NCI-H460 (cell line): ENCODE measurements at regions not wholly inside any gene's neighbourhood (a gene's known extent, or its start where the extent isn't known, plus 50 kb on each side); places are given as distances from the start of the nearest gene placed in this dataset.
"Not testable (repeated sequence)": the region's sequence is repeated elsewhere in the genome, so short reads cannot be mapped to it uniquely, and the experiment has no call there.

ENCODE experiments used
- DNase-seq: peaks from one replicate; pipeline ENCODE4 v3.0.0-alpha.2; 2016; ENCODE audit warnings: low read depth; ENCODE audit errors: extremely low read depth
- small RNA-seq, 2 experiments: library from RNA; depleted of rRNA; stranded (forward); fragments of <200 nt; gene quantifications; one replicate each; pipeline ENCODE3, GENCODE V24; 2014

- no peak for DNase-seq
Observed at GRCh38 chr6:84847390-84848160, 83.2 kb upstream of the TBX18 start.

- DNase-seq, result no peak
Observed at GRCh38 chr6:84842525-84843166, 78.2 kb upstream of the TBX18 start.

DNA sequence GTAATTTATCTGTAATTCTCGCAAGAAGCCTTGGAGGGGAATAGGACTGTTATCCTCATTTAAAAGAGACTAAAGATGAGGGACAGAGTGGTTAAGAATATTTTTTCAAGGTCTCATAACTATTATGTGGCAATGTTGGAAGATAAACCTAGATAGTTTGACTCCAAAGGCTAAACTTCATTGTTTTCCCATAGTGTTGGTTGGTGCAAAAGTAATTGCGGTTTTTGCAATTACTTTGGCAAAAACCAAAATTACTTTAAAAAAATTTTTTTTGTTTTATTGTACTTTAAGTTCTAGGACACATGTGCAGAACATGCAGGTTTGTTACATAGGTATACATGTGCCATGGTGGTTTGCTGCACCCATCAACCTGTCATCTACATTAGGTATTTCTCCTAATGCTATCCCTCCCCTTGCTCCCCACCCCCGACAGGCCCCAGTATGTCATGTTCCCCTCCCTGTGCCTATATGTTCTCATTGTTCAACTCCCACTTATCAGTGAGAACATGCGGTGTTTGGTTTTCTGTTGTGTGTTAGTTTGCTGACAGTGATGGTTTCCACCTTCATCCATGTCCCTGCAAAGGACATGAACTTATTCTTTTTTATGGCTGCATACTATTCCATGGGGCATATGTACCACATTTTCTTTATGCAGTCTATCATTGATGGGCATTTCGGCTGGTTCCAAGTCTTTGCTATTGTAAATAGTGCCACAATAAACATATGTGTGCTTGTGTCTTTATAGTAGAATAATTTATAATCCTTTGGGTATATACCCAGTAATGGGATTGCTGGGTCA lies 72.9 kb upstream of the TBX18 start:
- DNase-seq, result not testable (repeated sequence)

DNA sequence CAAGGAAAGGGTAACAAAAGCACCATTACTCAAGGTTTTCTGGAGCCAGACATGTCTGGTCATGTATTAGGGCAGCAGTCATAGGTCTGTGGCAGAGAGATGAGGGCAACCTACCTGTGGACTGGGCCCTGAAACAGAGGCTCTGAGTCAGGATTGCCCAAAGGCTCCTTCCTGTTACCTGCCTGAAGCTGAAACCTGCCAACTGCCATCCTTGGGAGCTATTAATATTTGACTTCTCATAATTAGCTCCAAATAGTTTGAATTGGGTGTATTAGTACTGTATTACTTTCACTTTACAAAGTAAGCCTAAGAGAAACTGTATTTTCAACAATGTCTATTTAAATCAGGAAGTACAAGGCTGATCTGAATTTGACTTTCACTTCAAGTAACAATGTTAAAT lies 72.0 kb upstream of the TBX18 start:
- no peak for DNase-seq

- no peak for DNase-seq
Observed at GRCh38 chr6:84835340-84835739, 70.9 kb upstream of the TBX18 start.

- DNase-seq, result not testable (repeated sequence)
Observed at GRCh38 chr6:84831924-84832323, 67.5 kb upstream of the TBX18 start.

GRCh38 chr6:84825461-84825860 lies 61.1 kb upstream of the TBX18 start:
- DNase-seq, result no peak

DNA sequence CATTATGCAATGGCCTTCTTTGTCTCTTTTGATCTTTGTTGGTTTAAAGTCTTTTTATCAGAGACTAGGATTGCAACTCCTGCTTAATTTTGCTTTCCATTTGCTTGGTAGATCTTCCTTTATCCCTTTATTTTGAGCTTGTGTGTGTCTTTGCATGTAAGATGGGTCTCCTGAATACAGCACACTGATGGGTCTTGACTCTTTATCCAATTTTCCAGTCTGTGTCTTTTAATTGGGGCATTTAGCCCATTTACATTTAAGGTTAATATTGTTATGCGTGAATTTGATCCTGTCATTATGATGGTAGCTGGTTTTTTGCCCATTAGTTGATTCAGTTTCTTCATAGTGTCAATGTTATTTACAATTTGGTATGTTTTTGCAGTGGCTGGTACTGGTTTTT lies 56.9 kb upstream of the TBX18 start:
- not testable (repeated sequence) for DNase-seq

DNA sequence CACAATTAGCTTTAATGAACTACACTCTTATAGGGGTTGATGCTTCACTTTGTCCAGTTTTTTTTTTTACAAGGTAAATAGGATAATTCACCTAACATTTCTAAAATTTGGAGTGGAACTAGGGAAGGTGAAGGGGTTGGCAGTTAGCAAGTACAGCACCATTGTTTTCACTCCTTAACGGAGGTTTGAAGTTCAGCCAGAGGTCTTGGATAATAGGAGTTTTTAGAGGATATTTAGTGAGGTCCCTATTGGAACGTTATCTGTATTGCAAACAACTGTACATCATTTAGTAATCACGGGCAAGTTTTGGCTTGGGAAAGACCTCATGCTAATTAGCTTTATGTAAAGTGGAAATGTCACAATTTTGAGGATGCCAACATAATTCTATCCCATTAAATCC lies 52.3 kb upstream of the TBX18 start:
- no peak for DNase-seq

DNA sequence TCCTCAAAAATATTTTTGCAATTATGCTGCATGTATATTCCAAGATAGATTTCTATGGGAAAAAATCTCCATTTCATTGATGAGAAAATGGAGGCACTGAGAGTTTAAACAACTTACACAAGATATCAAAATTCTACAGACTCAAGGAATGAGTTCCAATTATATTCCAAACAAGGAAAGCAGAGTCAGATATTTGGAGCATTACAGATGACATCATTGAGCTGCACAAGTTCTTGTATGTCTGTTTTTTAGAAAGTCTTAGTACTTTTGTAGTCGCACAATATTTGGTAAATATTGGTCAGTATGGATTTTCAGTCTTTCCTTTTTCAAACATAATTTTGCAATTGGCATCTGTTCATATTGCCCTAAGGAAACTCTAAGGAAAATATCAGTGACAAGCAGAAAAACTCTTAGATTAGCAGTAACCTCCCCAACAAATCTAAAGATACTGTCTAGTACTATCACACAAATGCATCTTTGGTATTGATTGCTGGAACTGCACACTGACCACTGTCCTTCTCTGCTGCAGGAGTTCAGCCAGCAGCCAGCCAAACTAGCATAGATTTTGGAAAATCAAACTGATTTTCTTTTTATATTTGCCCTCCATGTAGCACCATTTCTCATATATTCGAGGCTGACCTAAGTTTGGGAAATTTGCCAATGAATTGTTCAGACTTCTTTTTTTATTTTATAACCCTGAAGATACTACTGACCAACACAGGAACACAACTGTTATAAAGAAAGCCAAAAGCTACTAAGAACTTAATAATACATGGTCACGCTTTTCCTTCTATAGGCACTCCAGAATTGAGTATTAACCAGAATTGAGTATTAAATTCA lies 51.7 kb upstream of the TBX18 start:
- no peak for DNase-seq

Small RNAs in the stretch of these regions (small RNA-seq; reads per million reads assigned to genes)
- 0 reads per million in 2 experiments for gene AL109941.1
